Kidney (tissue), 13 donors: ENCODE measurements at regions not wholly inside any gene's neighbourhood (a gene's known extent, or its start where the extent isn't known, plus 50 kb on each side); places are given as distances from the start of the nearest gene placed in this dataset.
A peak's percentile ranks its signal among the peaks of the same experiment; 100 is the strongest.
"Not testable (repeated sequence)": the region's sequence is repeated elsewhere in the genome, so short reads cannot be mapped to it uniquely, and the experiment has no call there.

Source experiments
- DNase-seq, 5 donors: peaks; one replicate each; pipeline ENCODE4 v3.0.0-alpha.2; 2013 to 2020
- FAIRE-seq: peaks from 2 replicates; lab custom pipeline; 2012; peaks lifted over from hg19 to GRCh38; lab: Jason Lieb, UNC
- H3K27ac ChIP-seq, 2 donors: one replicate each; pipeline ENCODE4 v1.7.0; 2013; ENCODE audit warnings: low read depth in 2 of 2, low read length in 2 of 2, inconsistent platforms in 1 of 2
- H3K27me3 ChIP-seq: one replicate; pipeline ENCODE4 v1.7.1; 2013; ENCODE audit warnings: low read length, inconsistent platforms; ENCODE audit not compliant: control insufficient read depth, insufficient read depth
- H3K36me3 ChIP-seq, 3 donors: one replicate each; pipeline versions ENCODE4 v1.7.0 to v1.7.1; 2013; ENCODE audit warnings: low read length in 3 of 3, control low read depth in 1 of 3, inconsistent platforms in 1 of 3; ENCODE audit not compliant: insufficient read depth in 3 of 3, control insufficient read depth in 2 of 3
- H3K4me1 ChIP-seq, 3 donors: one replicate each; pipeline versions ENCODE4 v1.7.0 to v1.7.1; 2013; ENCODE audit warnings: low read length in 3 of 3, inconsistent platforms in 1 of 3, low read depth in 1 of 3; ENCODE audit not compliant: control insufficient read depth in 2 of 3, insufficient read depth in 2 of 3
- H3K4me3 ChIP-seq, 3 donors: one replicate each; pipeline versions ENCODE4 v1.7.0 to v1.8.1; 2013; ENCODE audit warnings: low read length in 3 of 3, control low read depth in 1 of 3, inconsistent platforms in 1 of 3
- H3K9ac ChIP-seq, 3 donors: one replicate each; pipeline versions ENCODE4 v1.7.0 to v1.7.1; 2013; ENCODE audit warnings: low read length in 3 of 3, control low read depth in 1 of 3, inconsistent platforms in 1 of 3
- H3K9me3 ChIP-seq, 3 donors: one replicate each; pipeline versions ENCODE4 v1.7.0 to v1.7.1; 2013; ENCODE audit warnings: low read length in 3 of 3, control low read depth in 1 of 3, inconsistent platforms in 1 of 3; ENCODE audit not compliant: control insufficient read depth in 2 of 3, insufficient read depth in 1 of 3
- CTCF ChIP-seq: IDR thresholded peaks from 3 replicates; pipeline ENCODE4 v1.5.1; 2012; ENCODE audit warnings: mild to moderate bottlenecking, moderate library complexity, borderline replicate concordance; ENCODE audit not compliant: insufficient read depth; ENCODE audit errors: extremely low read depth
- intact Hi-C: fragments of 100-400 bp; cut with DNase I; formaldehyde crosslinking; loops from one replicate; pipeline ENCODE4 v1.11.1; 2022
- donor health status: control.
- donor health status: control.
- donor health status: control.
- donor health status: control.
- donor health status: control.
- donor health status: DM: yes; HTN: yes; CAD: no.
- donor health status: Normal renal cell carcinoma (clear cell type).

GRCh38 chr15:60275624-60276023 lies 122.2 kb downstream of the ANXA2 start:
- FAIRE-seq = no peak
- Histone ChIP-seq H3K36me3 (no peaks in the 10 kb centered on the region), H3K9ac (no peak overlapping the region), H3K4me1 (no peaks in the 10 kb centered on the region), H3K27ac (no peak overlapping the region), H3K4me3 (no peak overlapping the region), H3K27me3 (no peaks in the 10 kb centered on the region), H3K9me3 (peaks cover 0 to 13% (median 0%) of the 10 kb centered on the region in 3 donors)
- intact Hi-C loops = no loop called here
- DNase-seq = peak in 1 of 5 donors; percentile 8
- TF ChIP-seq CTCF = no peak

- Histone ChIP-seq H3K9me3 (peaks cover 0 to 13% (median 0%) of the 10 kb centered on the region in 3 donors), H3K27me3 (no peaks in the 10 kb centered on the region), H3K4me1 (no peaks in the 10 kb centered on the region), H3K9ac (no peak overlapping the region), H3K36me3 (no peaks in the 10 kb centered on the region), H3K27ac (no peak overlapping the region), H3K4me3 (no peak overlapping the region)
- no peak for FAIRE-seq
- DNase-seq = peak in 4 of 5 donors; percentile 40 to 80 (median 60)
- TF ChIP-seq CTCF = no peak
- intact Hi-C loops = no loop called here
Measured at GRCh38 chr15:60278879-60279278, 118.9 kb downstream of the ANXA2 start.

DNA sequence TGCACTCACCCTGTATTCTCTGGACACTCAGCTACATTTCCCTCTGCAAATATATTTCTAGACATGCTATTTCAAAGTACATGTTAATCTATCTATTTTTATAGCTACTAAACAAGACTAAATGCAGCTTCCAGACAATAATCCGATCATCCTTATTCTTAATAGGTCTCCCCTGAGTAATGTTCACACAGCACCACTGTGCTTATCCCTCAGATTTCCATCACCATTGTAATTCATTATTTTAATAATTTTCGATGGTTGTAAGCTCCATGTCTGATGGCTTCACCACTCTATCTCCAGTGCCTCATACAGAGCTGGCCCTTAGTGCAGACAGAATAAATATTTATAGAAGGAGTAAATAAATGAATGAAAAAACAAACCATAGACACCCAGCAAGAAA lies 117.5 kb downstream of the ANXA2 start:
- no peaks in the 10 kb centered on the region for H3K4me1 ChIP-seq
- no peaks in the 10 kb centered on the region for H3K36me3 ChIP-seq
- FAIRE-seq = no peak
- intact Hi-C loops = no loop called here
- H3K27me3 ChIP-seq = no peaks in the 10 kb centered on the region
- H3K9me3 ChIP-seq = peaks cover 0 to 7% (median 0%) of the 10 kb centered on the region in 3 donors
- no peak for DNase-seq
- no peak overlapping the region for H3K9ac ChIP-seq
- no peak overlapping the region for H3K4me3 ChIP-seq
- H3K27ac ChIP-seq = no peak overlapping the region
- TF ChIP-seq CTCF = no peak

- Histone ChIP-seq H3K36me3 (no peaks in the 10 kb centered on the region), H3K4me1 (no peaks in the 10 kb centered on the region), H3K4me3 (no peak overlapping the region), H3K9me3 (no peaks in the 10 kb centered on the region), H3K27me3 (no peaks in the 10 kb centered on the region), H3K27ac (no peak overlapping the region), H3K9ac (no peak overlapping the region)
- TF ChIP-seq CTCF = no peak
- no peak for DNase-seq
- no peak for FAIRE-seq
- intact Hi-C loops = no loop called here
Measured at GRCh38 chr15:60283936-60284335, 113.8 kb downstream of the ANXA2 start.

DNA sequence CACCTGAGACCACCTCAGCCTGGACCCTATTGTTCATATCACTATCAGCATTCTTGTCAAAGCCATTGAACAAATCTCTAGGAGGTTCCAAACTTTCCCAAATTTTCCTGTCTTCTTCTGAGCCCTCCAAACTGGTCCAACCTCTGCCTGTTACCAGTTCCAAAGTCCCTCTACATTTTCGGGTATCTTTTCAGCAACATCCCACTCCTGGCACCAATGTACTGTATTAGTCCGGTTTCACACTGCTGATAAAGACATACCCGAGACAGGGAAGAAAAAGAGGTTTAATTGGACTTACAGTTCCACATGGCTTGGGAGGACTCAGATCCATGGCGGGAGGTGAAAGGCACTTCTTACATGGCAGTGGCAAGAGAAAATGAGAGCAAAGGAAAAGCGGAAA lies 101.9 kb downstream of the ANXA2 start:
- H3K9ac ChIP-seq, H3K4me1 ChIP-seq, H3K4me3 ChIP-seq, H3K27me3 ChIP-seq, H3K9me3 ChIP-seq, intact Hi-C loops, H3K36me3 ChIP-seq, H3K27ac ChIP-seq, FAIRE-seq, DNase-seq: not testable (repeated sequence)
